ENCODE measurements at regions not wholly inside any gene's neighbourhood (a gene's known extent, or its start where the extent isn't known, plus 50 kb on each side); places are given as distances from the start of the nearest gene placed in this dataset.

DNA sequence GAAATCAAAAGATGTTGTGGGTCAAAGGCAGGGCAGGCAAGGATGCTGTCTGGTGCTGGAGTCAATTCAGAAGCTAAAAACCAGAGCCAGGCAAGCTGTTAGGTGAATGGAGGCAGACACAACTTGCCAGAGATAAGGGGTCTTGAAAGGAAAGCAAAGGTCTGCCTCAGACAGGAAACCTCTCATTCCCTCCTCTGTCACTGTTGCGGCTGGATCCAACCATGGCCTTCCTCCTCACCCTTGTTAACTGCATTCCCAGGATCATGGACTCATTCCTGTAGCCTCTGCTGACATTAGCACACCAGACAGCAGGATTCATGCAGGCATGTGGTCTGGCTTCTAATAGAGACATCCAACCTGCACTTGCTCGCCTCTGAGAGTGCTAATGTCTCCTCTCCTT lies 186.7 kb upstream of the HS3ST3A1 start:
- TF ChIP-seq, protein P1, sequence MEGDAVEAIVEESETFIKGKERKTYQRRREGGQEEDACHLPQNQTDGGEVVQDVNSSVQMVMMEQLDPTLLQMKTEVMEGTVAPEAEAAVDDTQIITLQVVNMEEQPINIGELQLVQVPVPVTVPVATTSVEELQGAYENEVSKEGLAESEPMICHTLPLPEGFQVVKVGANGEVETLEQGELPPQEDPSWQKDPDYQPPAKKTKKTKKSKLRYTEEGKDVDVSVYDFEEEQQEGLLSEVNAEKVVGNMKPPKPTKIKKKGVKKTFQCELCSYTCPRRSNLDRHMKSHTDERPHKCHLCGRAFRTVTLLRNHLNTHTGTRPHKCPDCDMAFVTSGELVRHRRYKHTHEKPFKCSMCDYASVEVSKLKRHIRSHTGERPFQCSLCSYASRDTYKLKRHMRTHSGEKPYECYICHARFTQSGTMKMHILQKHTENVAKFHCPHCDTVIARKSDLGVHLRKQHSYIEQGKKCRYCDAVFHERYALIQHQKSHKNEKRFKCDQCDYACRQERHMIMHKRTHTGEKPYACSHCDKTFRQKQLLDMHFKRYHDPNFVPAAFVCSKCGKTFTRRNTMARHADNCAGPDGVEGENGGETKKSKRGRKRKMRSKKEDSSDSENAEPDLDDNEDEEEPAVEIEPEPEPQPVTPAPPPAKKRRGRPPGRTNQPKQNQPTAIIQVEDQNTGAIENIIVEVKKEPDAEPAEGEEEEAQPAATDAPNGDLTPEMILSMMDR (IDR thresholded peaks at IDR 0.05) = no peak
- TF ChIP-seq POLR2A (IDR thresholded peaks at IDR 0.05; ENCODE audit: low read depth) = no peak

Data from esophagus muscularis mucosa (tissue), 3 donors.